Epithelial cell of proximal tubule (primary cell): ENCODE measurements at regions not wholly inside any gene's neighbourhood (a gene's known extent, or its start where the extent isn't known, plus 50 kb on each side); places are given as distances from the start of the nearest gene placed in this dataset.

Source experiments
- DNase-seq: peaks from one replicate; pipeline ENCODE4 v3.0.0-alpha.2; 2011; ENCODE audit warnings: low read depth
- H3K4me3 ChIP-seq: 2 replicates; pipeline ENCODE4 v1.5.1; 2011; ENCODE audit warnings: low read depth, mild to moderate bottlenecking, low read length
- CTCF ChIP-seq: conservative IDR thresholded peaks from 2 replicates; pipeline ENCODE4 v1.5.1; 2012; ENCODE audit warnings: low read depth, mild to moderate bottlenecking, low read length

GRCh38 chr1:163773396-163773795 is 451.6 kb downstream of the NUF2 start:
- no peak for DNase-seq
- H3K4me3 ChIP-seq = no peak overlapping the region
- no peak for TF ChIP-seq CTCF

- no peak for TF ChIP-seq CTCF
- no peak for DNase-seq
- H3K4me3 ChIP-seq = no peak overlapping the region
Observed at GRCh38 chr1:163774401-163774945, 452.7 kb downstream of the NUF2 start.

- no peak for TF ChIP-seq CTCF
- DNase-seq = no peak
- no peak overlapping the region for H3K4me3 ChIP-seq
Observed at GRCh38 chr1:163774978-163775620, 453.3 kb downstream of the NUF2 start.

- no peak for DNase-seq
- no peak overlapping the region for H3K4me3 ChIP-seq
- TF ChIP-seq CTCF = no peak
Observed at GRCh38 chr1:163777205-163777604, 455.5 kb downstream of the NUF2 start.

- no peak overlapping the region for H3K4me3 ChIP-seq
- DNase-seq = no peak
- no peak for TF ChIP-seq CTCF
Observed at GRCh38 chr1:163781146-163781545, 459.4 kb downstream of the NUF2 start.

- DNase-seq = no peak
- H3K4me3 ChIP-seq = no peak overlapping the region
- TF ChIP-seq CTCF = no peak
Observed at GRCh38 chr1:163785868-163786405, 464.2 kb downstream of the NUF2 start.

GRCh38 chr1:163789911-163790310 is 468.2 kb downstream of the NUF2 start:
- no peak for DNase-seq
- no peak overlapping the region for H3K4me3 ChIP-seq
- TF ChIP-seq CTCF = no peak
